ENCODE measurements at regions not wholly inside any gene's neighbourhood (a gene's known extent, or its start where the extent isn't known, plus 50 kb on each side); places are given as distances from the start of the nearest gene placed in this dataset.

GRCh38 chr11:11220786-11221185, 132.3 kb downstream of the CSNK2A3 start:
- TF ChIP-seq EZH2phosphoT487 (IDR thresholded peaks at IDR 0.05; ENCODE audit: low read depth, severe bottlenecking, unreplicated experiment) (no peak), EZH2 (IDR thresholded peaks at IDR 0.05; ENCODE audit: borderline replicate concordance) (no peak), CTCF (IDR thresholded peaks at IDR 0.05; ENCODE audit: poor library complexity) (no peak)
- H3K27me3 ChIP-seq = no peaks in the 10 kb centered on the region
- H4K20me1 ChIP-seq (ENCODE audit: insufficient read depth, poor library complexity, severe bottlenecking) = no peaks in the 10 kb centered on the region
- no peak for DNase-seq (ENCODE audit: low spot score)
- no peaks in the 10 kb centered on the region for H3K4me1 ChIP-seq (ENCODE audit: insufficient read depth)
- H3K4me2 ChIP-seq = no peak overlapping the region
- 75% methylated on average over 9 of the region's 9 CpGs for WGBS (ENCODE audit: low lambda C conversion rate, missing lambda C conversion rate)
- H2AFZ ChIP-seq = no peak overlapping the region
- H3K36me3 ChIP-seq (replicated peaks; ENCODE audit: insufficient read depth, low read depth) = no peaks in the 10 kb centered on the region
- no peaks in the 10 kb centered on the region for H3K9me3 ChIP-seq (ENCODE audit: low read depth)
- no peak overlapping the region for H3K4me3 ChIP-seq
- no peak overlapping the region for H3K27ac ChIP-seq
- no peaks in the 10 kb centered on the region for H3K9me2 ChIP-seq (replicated peaks; ENCODE audit: insufficient read depth)
- no peaks in the 10 kb centered on the region for H3K79me2 ChIP-seq

GRCh38 chr11:11218629-11218986, 134.4 kb downstream of the CSNK2A3 start:
- H3K4me2 ChIP-seq = no peak overlapping the region
- H3K4me3 ChIP-seq = no peak overlapping the region
- 78% methylated on average over 3 of the region's 3 CpGs for WGBS (ENCODE audit: low lambda C conversion rate, missing lambda C conversion rate)
- no peaks in the 10 kb centered on the region for H3K9me3 ChIP-seq (ENCODE audit: low read depth)
- H3K27ac ChIP-seq = no peak overlapping the region
- no peaks in the 10 kb centered on the region for H3K27me3 ChIP-seq
- no peaks in the 10 kb centered on the region for H3K36me3 ChIP-seq (replicated peaks; ENCODE audit: insufficient read depth, low read depth)
- H2AFZ ChIP-seq = no peak overlapping the region
- no peaks in the 10 kb centered on the region for H3K79me2 ChIP-seq
- no peaks in the 10 kb centered on the region for H3K4me1 ChIP-seq (ENCODE audit: insufficient read depth)
- no peak for TF ChIP-seq EZH2 (IDR thresholded peaks at IDR 0.05; ENCODE audit: borderline replicate concordance)
- TF ChIP-seq CTCF (IDR thresholded peaks at IDR 0.05; ENCODE audit: poor library complexity) = no peak
- no peak for TF ChIP-seq EZH2phosphoT487 (IDR thresholded peaks at IDR 0.05; ENCODE audit: low read depth, severe bottlenecking, unreplicated experiment)
- DNase-seq (ENCODE audit: low spot score) = no peak
- no peaks in the 10 kb centered on the region for H4K20me1 ChIP-seq (ENCODE audit: insufficient read depth, poor library complexity, severe bottlenecking)
- H3K9me2 ChIP-seq (replicated peaks; ENCODE audit: insufficient read depth) = no peaks in the 10 kb centered on the region

- H3K9me2 ChIP-seq (replicated peaks; ENCODE audit: insufficient read depth) = no peaks in the 10 kb centered on the region
- H3K27me3 ChIP-seq = no peaks in the 10 kb centered on the region
- H3K79me2 ChIP-seq = no peaks in the 10 kb centered on the region
- TF ChIP-seq CTCF (IDR thresholded peaks at IDR 0.05; ENCODE audit: poor library complexity) (no peak), EZH2phosphoT487 (IDR thresholded peaks at IDR 0.05; ENCODE audit: low read depth, severe bottlenecking, unreplicated experiment) (no peak), EZH2 (IDR thresholded peaks at IDR 0.05; ENCODE audit: borderline replicate concordance) (no peak)
- peak; percentile 31 for DNase-seq (ENCODE audit: low spot score)
- no peak overlapping the region for H2AFZ ChIP-seq
- H3K9me3 ChIP-seq (ENCODE audit: low read depth) = no peaks in the 10 kb centered on the region
- WGBS (ENCODE audit: low lambda C conversion rate, missing lambda C conversion rate) = 69% methylated on average over 5 of the region's 5 CpGs
- no peak overlapping the region for H3K27ac ChIP-seq
- no peaks in the 10 kb centered on the region for H3K36me3 ChIP-seq (replicated peaks; ENCODE audit: insufficient read depth, low read depth)
- H3K4me3 ChIP-seq = no peak overlapping the region
- no peaks in the 10 kb centered on the region for H3K4me1 ChIP-seq (ENCODE audit: insufficient read depth)
- no peak overlapping the region for H3K4me2 ChIP-seq
- H4K20me1 ChIP-seq (ENCODE audit: insufficient read depth, poor library complexity, severe bottlenecking) = no peaks in the 10 kb centered on the region
Measured at GRCh38 chr11:11217929-11218628, 135.0 kb downstream of the CSNK2A3 start.

Data from hepatocyte (in vitro differentiated cells).